GM23338 (cell line): ENCODE measurements at regions not wholly inside any gene's neighbourhood (a gene's known extent, or its start where the extent isn't known, plus 50 kb on each side); places are given as distances from the start of the nearest gene placed in this dataset.

Experiments
- ATAC-seq: fragments of 200-7000 bp; cut with Tn5 transposase; 3 replicates; pipeline ENCODE4 v1.9.1; 2020
- DNase-seq: peaks from one replicate; pipeline ENCODE4 v3.0.0-alpha.2; 2015; ENCODE audit warnings: low spot score
- H2AFZ ChIP-seq: fragments of 200-600 bp; sonication (generic); 2 replicates; pipeline ENCODE4 v1.8.0; 2016; ENCODE audit warnings: antibody characterized with exemption, mild to moderate bottlenecking, moderate library complexity
- H3F3A ChIP-seq: fragments of 200-600 bp; sonication (generic); replicated peaks from 2 replicates; pipeline ENCODE4 v1.8.0; 2017; ENCODE audit warnings: antibody characterized with exemption, mixed run types, low read depth
- H3K27ac ChIP-seq: fragments of 200-600 bp; sonication (generic); 2 replicates; pipeline ENCODE4 v1.6.1; 2016; ENCODE audit warnings: low read depth
- H3K27me3 ChIP-seq: fragments of 200-600 bp; sonication (generic); 2 replicates; pipeline ENCODE4 v1.8.0; 2016; ENCODE audit warnings: mild to moderate bottlenecking, mixed run types, moderate library complexity; ENCODE audit not compliant: insufficient read depth
- H3K36me3 ChIP-seq: fragments of 200-600 bp; sonication (generic); 2 replicates; pipeline ENCODE4 v1.8.0; 2016; ENCODE audit warnings: mild to moderate bottlenecking; ENCODE audit not compliant: insufficient read depth
- H3K4me1 ChIP-seq: fragments of 200-600 bp; sonication (generic); 2 replicates; pipeline ENCODE4 v1.8.0; 2016; ENCODE audit warnings: mild to moderate bottlenecking, moderate library complexity; ENCODE audit not compliant: insufficient read depth
- H3K4me2 ChIP-seq: fragments of 200-600 bp; sonication (generic); 2 replicates; pipeline ENCODE4 v1.7.1; 2017; ENCODE audit warnings: mixed run types
- H3K4me3 ChIP-seq: fragments of 200-600 bp; sonication (generic); 2 replicates; pipeline ENCODE4 v1.6.1; 2016; ENCODE audit warnings: mixed run types
- H3K79me2 ChIP-seq: fragments of 200-600 bp; sonication (generic); replicated peaks from 2 replicates; pipeline ENCODE4 v1.8.0; 2017; ENCODE audit warnings: mild to moderate bottlenecking; ENCODE audit not compliant: insufficient read depth
- H3K9me2 ChIP-seq: fragments of 200-600 bp; sonication (generic); 2 replicates; pipeline ENCODE4 v1.8.0; 2017; ENCODE audit not compliant: insufficient read depth
- H4K20me1 ChIP-seq: fragments of 200-600 bp; sonication (generic); replicated peaks from 2 replicates; pipeline ENCODE4 v1.8.0; 2017; ENCODE audit warnings: mild to moderate bottlenecking; ENCODE audit not compliant: insufficient read depth
- H3K27ac Mint-ChIP-seq: 2 replicates; pipeline ENCODE4 v1.8.0; 2020; ENCODE audit warnings: inconsistent platforms, mild to moderate bottlenecking, moderate library complexity, mixed read lengths
- H3K27me3 Mint-ChIP-seq: 3 replicates; pipeline ENCODE4 v1.8.0; 2022; ENCODE audit warnings: low read depth, mild to moderate bottlenecking, moderate library complexity, mixed read lengths, inconsistent platforms; ENCODE audit not compliant: insufficient read depth, poor library complexity
- H3K36me3 Mint-ChIP-seq: 3 replicates; pipeline ENCODE4 v1.8.0; 2021; ENCODE audit warnings: low read depth, mild to moderate bottlenecking, inconsistent platforms, moderate library complexity, mixed read lengths
- H3K4me1 Mint-ChIP-seq: 3 replicates; pipeline ENCODE4 v1.8.0; 2020; ENCODE audit warnings: mild to moderate bottlenecking, inconsistent platforms, mixed read lengths
- H3K4me3 Mint-ChIP-seq: 3 replicates; pipeline ENCODE4 v1.8.0; 2021; ENCODE audit warnings: moderate library complexity, mild to moderate bottlenecking, inconsistent platforms, mixed read lengths
- H3K9me3 Mint-ChIP-seq: 3 replicates; pipeline ENCODE4 v1.8.0; 2020; ENCODE audit warnings: moderate library complexity, mild to moderate bottlenecking, inconsistent platforms, mixed read lengths
- CREB1 ChIP-seq: fragments of 250-450 bp; sonication (Bioruptor Pico); IDR thresholded peaks from 2 replicates; pipeline ENCODE4 v1.5.0; 2020; ENCODE audit warnings: low read depth, mild to moderate bottlenecking, moderate library complexity
- EZH2 ChIP-seq: fragments of 200-600 bp; sonication (generic); IDR thresholded peaks from one replicate; pipeline ENCODE4 v1.8.0; 2017; ENCODE audit warnings: antibody characterized with exemption, mild to moderate bottlenecking, low read depth; ENCODE audit not compliant: unreplicated experiment
- NANOG ChIP-seq: IDR thresholded peaks from 2 replicates; pipeline ENCODE4 v1.6.1; 2016; ENCODE audit warnings: antibody characterized with exemption, borderline replicate concordance
- POLR2AphosphoS5 ChIP-seq: IDR thresholded peaks from 2 replicates; pipeline ENCODE4 v1.6.1; 2016; ENCODE audit warnings: antibody characterized with exemption, low read depth
- STAT1 ChIP-seq: IDR thresholded peaks from one replicate; pipeline ENCODE4 v1.6.1; 2016; ENCODE audit warnings: antibody characterized with exemption; ENCODE audit not compliant: unreplicated experiment
- ZNF114 ChIP-seq: fragments of 250-450 bp; sonication (Bioruptor Pico); IDR thresholded peaks from 2 replicates; pipeline ENCODE4 v1.5.0; 2020; ENCODE audit warnings: mild to moderate bottlenecking, moderate library complexity
- ZNF331 ChIP-seq: fragments of 250-450 bp; sonication (Bioruptor Pico); IDR thresholded peaks from 2 replicates; pipeline ENCODE4 v1.5.0; 2020; ENCODE audit warnings: low read depth, mild to moderate bottlenecking, moderate library complexity
- TF ChIP-seq, protein P1 (sequence below): fragments of 250-450 bp; sonication (Bioruptor Pico); IDR thresholded peaks from 2 replicates; pipeline ENCODE4 v1.5.0; 2020; ENCODE audit warnings: mild to moderate bottlenecking, moderate library complexity
- TF ChIP-seq, protein P2 (sequence below), 2 experiments: fragments of 200-600 bp in 1 of 2; sonication (generic) in 1 of 2; conservative IDR thresholded peaks; 2 replicates each; pipeline versions ENCODE4 v1.5.1 to v1.6.1; 2016 to 2017; ENCODE audit warnings: antibody characterized with exemption in 2 of 2, low read depth in 2 of 2, mild to moderate bottlenecking in 2 of 2, moderate library complexity in 1 of 2
- TF ChIP-seq, protein P3 (sequence below): IDR thresholded peaks from 2 replicates; pipeline ENCODE4 v1.6.1; 2016; ENCODE audit warnings: antibody characterized with exemption
- TF ChIP-seq, protein P4 (sequence below): IDR thresholded peaks from one replicate; pipeline ENCODE4 v1.6.1; 2018; ENCODE audit warnings: antibody characterized with exemption; ENCODE audit not compliant: unreplicated experiment

DNA sequence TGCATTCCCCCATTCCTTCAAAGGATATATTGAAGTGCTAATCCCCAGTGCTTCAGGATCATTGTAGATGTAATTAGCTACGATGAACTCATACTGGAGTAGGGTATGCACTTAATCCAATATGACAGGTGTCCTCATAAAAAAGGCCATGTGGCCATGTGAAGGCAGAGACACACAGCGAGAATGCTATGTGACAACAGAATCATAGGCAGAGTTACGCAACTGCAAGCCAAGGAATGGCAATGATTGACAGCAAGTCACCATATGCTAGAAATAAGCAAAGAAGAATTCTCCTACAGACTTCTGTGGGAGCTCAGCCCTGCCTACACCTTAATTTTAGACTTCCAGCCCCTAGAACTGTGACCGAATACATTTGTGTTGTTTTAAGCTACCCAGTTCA is 875.6 kb upstream of the ROBO1 start:
- H3K4me3 ChIP-seq: no peak overlapping the region
- no peaks in the 10 kb centered on the region; the same call in 1 of the 2 replicates for H3K9me2 ChIP-seq
- H3K4me2 ChIP-seq: no peak overlapping the region
- no peaks in the 10 kb centered on the region for H3K27me3 ChIP-seq
- no peak overlapping the region for H3K27ac ChIP-seq
- H4K20me1 ChIP-seq: no peaks in the 10 kb centered on the region
- Mint-ChIP-seq H3K4me1 (no peaks in the 10 kb centered on the region), H3K4me3 (no peak overlapping the region), H3K27ac (no peak overlapping the region), H3K9me3 (no peaks in the 10 kb centered on the region), H3K27me3 (peaks cover 2% of the 10 kb centered on the region), H3K36me3 (no peaks in the 10 kb centered on the region)
- H3K4me1 ChIP-seq: peaks cover 4% of the 10 kb centered on the region; the same call in 1 of the 2 replicates
- no peaks in the 10 kb centered on the region for H3K36me3 ChIP-seq
- TF ChIP-seq, protein P1, sequence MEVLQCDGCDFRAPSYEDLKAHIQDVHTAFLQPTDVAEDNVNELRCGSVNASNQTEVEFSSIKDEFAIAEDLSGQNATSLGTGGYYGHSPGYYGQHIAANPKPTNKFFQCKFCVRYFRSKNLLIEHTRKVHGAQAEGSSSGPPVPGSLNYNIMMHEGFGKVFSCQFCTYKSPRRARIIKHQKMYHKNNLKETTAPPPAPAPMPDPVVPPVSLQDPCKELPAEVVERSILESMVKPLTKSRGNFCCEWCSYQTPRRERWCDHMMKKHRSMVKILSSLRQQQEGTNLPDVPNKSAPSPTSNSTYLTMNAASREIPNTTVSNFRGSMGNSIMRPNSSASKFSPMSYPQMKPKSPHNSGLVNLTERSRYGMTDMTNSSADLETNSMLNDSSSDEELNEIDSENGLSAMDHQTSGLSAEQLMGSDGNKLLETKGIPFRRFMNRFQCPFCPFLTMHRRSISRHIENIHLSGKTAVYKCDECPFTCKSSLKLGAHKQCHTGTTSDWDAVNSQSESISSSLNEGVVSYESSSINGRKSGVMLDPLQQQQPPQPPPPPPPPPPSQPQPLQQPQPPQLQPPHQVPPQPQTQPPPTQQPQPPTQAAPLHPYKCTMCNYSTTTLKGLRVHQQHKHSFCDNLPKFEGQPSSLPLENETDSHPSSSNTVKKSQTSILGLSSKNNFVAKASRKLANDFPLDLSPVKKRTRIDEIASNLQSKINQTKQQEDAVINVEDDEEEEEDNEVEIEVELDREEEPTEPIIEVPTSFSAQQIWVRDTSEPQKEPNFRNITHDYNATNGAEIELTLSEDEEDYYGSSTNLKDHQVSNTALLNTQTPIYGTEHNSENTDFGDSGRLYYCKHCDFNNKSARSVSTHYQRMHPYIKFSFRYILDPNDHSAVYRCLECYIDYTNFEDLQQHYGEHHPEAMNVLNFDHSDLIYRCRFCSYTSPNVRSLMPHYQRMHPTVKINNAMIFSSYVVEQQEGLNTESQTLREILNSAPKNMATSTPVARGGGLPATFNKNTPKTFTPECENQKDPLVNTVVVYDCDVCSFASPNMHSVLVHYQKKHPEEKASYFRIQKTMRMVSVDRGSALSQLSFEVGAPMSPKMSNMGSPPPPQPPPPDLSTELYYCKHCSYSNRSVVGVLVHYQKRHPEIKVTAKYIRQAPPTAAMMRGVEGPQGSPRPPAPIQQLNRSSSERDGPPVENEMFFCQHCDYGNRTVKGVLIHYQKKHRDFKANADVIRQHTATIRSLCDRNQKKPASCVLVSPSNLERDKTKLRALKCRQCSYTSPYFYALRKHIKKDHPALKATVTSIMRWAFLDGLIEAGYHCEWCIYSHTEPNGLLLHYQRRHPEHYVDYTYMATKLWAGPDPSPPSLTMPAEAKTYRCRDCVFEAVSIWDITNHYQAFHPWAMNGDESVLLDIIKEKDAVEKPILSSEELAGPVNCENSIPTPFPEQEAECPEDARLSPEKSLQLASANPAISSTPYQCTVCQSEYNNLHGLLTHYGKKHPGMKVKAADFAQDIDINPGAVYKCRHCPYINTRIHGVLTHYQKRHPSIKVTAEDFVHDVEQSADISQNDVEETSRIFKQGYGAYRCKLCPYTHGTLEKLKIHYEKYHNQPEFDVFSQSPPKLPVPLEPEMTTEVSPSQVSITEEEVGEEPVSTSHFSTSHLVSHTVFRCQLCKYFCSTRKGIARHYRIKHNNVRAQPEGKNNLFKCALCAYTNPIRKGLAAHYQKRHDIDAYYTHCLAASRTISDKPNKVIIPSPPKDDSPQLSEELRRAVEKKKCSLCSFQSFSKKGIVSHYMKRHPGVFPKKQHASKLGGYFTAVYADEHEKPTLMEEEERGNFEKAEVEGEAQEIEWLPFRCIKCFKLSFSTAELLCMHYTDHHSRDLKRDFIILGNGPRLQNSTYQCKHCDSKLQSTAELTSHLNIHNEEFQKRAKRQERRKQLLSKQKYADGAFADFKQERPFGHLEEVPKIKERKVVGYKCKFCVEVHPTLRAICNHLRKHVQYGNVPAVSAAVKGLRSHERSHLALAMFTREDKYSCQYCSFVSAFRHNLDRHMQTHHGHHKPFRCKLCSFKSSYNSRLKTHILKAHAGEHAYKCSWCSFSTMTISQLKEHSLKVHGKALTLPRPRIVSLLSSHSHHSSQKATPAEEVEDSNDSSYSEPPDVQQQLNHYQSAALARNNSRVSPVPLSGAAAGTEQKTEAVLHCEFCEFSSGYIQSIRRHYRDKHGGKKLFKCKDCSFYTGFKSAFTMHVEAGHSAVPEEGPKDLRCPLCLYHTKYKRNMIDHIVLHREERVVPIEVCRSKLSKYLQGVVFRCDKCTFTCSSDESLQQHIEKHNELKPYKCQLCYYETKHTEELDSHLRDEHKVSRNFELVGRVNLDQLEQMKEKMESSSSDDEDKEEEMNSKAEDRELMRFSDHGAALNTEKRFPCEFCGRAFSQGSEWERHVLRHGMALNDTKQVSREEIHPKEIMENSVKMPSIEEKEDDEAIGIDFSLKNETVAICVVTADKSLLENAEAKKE (CRISPR knock-in tag): no peak
- TF ChIP-seq CREB1 (CRISPR knock-in tag) (no peak), STAT1 (no peak), ZNF114 (CRISPR knock-in tag) (no peak), EZH2 (no peak), NANOG (no peak), ZNF331 (CRISPR knock-in tag) (no peak), POLR2AphosphoS5 (no peak)
- TF ChIP-seq, protein P2, sequence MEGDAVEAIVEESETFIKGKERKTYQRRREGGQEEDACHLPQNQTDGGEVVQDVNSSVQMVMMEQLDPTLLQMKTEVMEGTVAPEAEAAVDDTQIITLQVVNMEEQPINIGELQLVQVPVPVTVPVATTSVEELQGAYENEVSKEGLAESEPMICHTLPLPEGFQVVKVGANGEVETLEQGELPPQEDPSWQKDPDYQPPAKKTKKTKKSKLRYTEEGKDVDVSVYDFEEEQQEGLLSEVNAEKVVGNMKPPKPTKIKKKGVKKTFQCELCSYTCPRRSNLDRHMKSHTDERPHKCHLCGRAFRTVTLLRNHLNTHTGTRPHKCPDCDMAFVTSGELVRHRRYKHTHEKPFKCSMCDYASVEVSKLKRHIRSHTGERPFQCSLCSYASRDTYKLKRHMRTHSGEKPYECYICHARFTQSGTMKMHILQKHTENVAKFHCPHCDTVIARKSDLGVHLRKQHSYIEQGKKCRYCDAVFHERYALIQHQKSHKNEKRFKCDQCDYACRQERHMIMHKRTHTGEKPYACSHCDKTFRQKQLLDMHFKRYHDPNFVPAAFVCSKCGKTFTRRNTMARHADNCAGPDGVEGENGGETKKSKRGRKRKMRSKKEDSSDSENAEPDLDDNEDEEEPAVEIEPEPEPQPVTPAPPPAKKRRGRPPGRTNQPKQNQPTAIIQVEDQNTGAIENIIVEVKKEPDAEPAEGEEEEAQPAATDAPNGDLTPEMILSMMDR (conservative IDR thresholded peaks at IDR 0.05; ENCODE audit: low read depth in 2 of 2): no peak
- TF ChIP-seq, protein P3, sequence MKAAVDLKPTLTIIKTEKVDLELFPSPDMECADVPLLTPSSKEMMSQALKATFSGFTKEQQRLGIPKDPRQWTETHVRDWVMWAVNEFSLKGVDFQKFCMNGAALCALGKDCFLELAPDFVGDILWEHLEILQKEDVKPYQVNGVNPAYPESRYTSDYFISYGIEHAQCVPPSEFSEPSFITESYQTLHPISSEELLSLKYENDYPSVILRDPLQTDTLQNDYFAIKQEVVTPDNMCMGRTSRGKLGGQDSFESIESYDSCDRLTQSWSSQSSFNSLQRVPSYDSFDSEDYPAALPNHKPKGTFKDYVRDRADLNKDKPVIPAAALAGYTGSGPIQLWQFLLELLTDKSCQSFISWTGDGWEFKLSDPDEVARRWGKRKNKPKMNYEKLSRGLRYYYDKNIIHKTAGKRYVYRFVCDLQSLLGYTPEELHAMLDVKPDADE: no peak
- TF ChIP-seq, protein P4, sequence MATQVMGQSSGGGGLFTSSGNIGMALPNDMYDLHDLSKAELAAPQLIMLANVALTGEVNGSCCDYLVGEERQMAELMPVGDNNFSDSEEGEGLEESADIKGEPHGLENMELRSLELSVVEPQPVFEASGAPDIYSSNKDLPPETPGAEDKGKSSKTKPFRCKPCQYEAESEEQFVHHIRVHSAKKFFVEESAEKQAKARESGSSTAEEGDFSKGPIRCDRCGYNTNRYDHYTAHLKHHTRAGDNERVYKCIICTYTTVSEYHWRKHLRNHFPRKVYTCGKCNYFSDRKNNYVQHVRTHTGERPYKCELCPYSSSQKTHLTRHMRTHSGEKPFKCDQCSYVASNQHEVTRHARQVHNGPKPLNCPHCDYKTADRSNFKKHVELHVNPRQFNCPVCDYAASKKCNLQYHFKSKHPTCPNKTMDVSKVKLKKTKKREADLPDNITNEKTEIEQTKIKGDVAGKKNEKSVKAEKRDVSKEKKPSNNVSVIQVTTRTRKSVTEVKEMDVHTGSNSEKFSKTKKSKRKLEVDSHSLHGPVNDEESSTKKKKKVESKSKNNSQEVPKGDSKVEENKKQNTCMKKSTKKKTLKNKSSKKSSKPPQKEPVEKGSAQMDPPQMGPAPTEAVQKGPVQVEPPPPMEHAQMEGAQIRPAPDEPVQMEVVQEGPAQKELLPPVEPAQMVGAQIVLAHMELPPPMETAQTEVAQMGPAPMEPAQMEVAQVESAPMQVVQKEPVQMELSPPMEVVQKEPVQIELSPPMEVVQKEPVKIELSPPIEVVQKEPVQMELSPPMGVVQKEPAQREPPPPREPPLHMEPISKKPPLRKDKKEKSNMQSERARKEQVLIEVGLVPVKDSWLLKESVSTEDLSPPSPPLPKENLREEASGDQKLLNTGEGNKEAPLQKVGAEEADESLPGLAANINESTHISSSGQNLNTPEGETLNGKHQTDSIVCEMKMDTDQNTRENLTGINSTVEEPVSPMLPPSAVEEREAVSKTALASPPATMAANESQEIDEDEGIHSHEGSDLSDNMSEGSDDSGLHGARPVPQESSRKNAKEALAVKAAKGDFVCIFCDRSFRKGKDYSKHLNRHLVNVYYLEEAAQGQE: no peak
- no peaks in the 10 kb centered on the region for H3K79me2 ChIP-seq
- H3F3A ChIP-seq: no peaks in the 10 kb centered on the region
- no peak overlapping the region for H2AFZ ChIP-seq
- no peak for ATAC-seq
- no peak for DNase-seq
